ENCODE measurements at regions not wholly inside any gene's neighbourhood (a gene's known extent, or its start where the extent isn't known, plus 50 kb on each side); places are given as distances from the start of the nearest gene placed in this dataset.

- no peak for TF ChIP-seq CTCF (IDR thresholded peaks at IDR 0.05; ENCODE audit: insufficient read depth, low read depth, low read length, missing control alignments)
- no peak for DNase-seq (ENCODE audit: low read depth)
- H3K4me3 ChIP-seq (ENCODE audit: low read length), result no peak overlapping the region
These were observed 84.1 kb upstream of the LINGO1 start for GRCh38 chr15:77716632-77717332.

- no peak for DNase-seq (ENCODE audit: low read depth)
- H3K4me3 ChIP-seq (ENCODE audit: low read length), result no peak overlapping the region
- no peak for TF ChIP-seq CTCF (IDR thresholded peaks at IDR 0.05; ENCODE audit: insufficient read depth, low read depth, low read length, missing control alignments)
These were observed 83.1 kb upstream of the LINGO1 start for GRCh38 chr15:77715860-77716259.

DNA sequence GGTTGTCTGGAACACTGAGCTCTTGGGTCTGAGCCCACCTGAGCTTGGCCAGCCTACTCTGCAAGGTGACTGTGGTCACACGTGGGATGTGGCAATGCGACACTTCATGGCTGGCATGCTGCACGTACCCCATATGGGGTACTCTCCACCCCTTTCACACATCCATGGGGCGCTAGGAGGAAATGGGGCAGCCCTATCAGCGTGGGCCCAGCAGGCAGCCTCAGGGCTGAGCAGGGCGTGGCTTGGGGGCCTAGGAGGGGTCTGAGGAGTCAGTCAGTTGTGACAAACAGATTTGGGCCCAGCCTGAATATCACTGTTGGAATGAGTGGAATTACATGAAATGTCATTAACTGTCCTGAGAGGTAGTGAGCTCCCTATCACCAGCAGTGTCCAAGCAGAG is 82.3 kb upstream of the LINGO1 start:
- DNase-seq (ENCODE audit: low read depth), result no peak
- no peak for TF ChIP-seq CTCF (IDR thresholded peaks at IDR 0.05; ENCODE audit: insufficient read depth, low read depth, low read length, missing control alignments)
- H3K4me3 ChIP-seq (ENCODE audit: low read length), result no peak overlapping the region

DNA sequence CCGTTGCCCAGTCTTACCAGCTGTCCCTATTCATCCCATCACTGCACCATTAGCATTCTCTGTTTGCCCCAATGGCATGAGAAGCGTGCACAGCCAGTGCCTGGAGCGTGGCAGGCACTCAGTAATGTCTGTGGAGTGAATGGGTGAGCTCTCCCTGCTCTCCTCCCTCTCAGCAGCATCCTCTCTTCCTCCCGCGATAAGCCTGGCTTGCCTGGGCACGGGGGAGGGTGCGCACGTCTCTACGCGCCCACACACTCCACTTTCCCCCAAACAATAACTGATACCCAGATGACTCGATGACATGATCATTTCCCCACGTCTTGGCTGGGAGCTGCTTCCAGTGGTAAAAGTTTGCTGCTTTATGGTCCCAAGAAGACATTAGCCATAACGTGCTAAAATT is 81.8 kb upstream of the LINGO1 start:
- no peak for DNase-seq (ENCODE audit: low read depth)
- no peak for TF ChIP-seq CTCF (IDR thresholded peaks at IDR 0.05; ENCODE audit: insufficient read depth, low read depth, low read length, missing control alignments)
- no peak overlapping the region for H3K4me3 ChIP-seq (ENCODE audit: low read length)

DNA sequence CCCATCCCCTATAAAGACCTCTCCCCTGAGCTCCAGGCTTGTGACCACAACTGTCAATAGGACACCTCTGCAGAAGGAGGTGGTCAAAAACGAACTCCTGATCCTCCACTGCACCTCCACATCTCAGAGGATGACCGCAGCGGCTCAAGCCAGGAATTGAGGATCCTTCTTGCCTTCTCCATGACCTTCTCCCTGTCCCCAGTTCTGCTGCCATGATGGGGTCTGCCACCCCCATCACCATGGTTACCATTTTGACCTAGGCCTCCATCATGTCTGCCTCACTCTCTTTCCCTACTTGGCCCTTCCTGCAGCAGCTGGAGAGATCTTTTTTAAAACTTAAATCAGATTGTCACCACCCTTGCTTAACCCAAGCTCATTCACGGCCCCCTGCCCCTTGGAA is 81.3 kb upstream of the LINGO1 start:
- no peak overlapping the region for H3K4me3 ChIP-seq (ENCODE audit: low read length)
- TF ChIP-seq CTCF (IDR thresholded peaks at IDR 0.05; ENCODE audit: insufficient read depth, low read depth, low read length, missing control alignments), result no peak
- no peak for DNase-seq (ENCODE audit: low read depth)

GRCh38 chr15:77713281-77713680 is 80.6 kb upstream of the LINGO1 start:
- no peak overlapping the region for H3K4me3 ChIP-seq (ENCODE audit: low read length)
- DNase-seq (ENCODE audit: low read depth), result no peak
- no peak for TF ChIP-seq CTCF (IDR thresholded peaks at IDR 0.05; ENCODE audit: insufficient read depth, low read depth, low read length, missing control alignments)

DNA sequence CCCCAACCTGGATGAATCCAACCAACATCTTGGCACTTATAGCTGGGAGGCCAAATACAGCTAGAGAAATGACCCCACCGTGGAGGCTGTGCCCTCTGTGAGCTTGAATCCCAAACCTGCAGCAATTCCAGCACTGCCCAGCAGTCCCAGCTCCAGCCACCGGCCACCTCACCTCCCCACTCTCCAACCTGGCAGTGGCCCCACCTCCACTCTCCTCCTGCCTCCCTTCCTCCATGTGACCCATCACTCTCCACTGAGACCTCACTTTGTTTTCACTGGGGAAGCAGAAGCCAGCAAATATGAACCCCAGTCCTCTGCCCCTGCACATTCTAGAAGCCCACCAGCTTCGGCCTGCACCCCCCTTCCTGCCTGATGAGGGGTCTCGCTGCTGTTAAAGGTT is 79.7 kb upstream of the LINGO1 start:
- no peak for TF ChIP-seq CTCF (IDR thresholded peaks at IDR 0.05; ENCODE audit: insufficient read depth, low read depth, low read length, missing control alignments)
- H3K4me3 ChIP-seq (ENCODE audit: low read length), result no peak overlapping the region
- no peak for DNase-seq (ENCODE audit: low read depth)

All from epithelial cell of esophagus (primary cell).